ENCODE measurements at regions not wholly inside any gene's neighbourhood (a gene's known extent, or its start where the extent isn't known, plus 50 kb on each side); places are given as distances from the start of the nearest gene placed in this dataset.

- TF ChIP-seq CTCF (IDR thresholded peaks at IDR 0.05) (no peak), POLR2AphosphoS5 (IDR thresholded peaks at IDR 0.05) (no peak), POLR2A (IDR thresholded peaks at IDR 0.05; ENCODE audit: low read depth) (no peak), EP300 (IDR thresholded peaks at IDR 0.05) (no peak)
Observed at GRCh38 chr10:84590327-84591193, 262.2 kb downstream of the CCSER2 start.
